NCI-H187 treated with DMSO at 0.1 percent for 48 hours (cell line): ENCODE measurements at regions not wholly inside any gene's neighbourhood (a gene's known extent, or its start where the extent isn't known, plus 50 kb on each side); places are given as distances from the start of the nearest gene placed in this dataset.
"Not testable (repeated sequence)": the region's sequence is repeated elsewhere in the genome, so short reads cannot be mapped to it uniquely, and the experiment has no call there.

ENCODE experiments used
- DNase-seq: peaks from one replicate; lab custom pipeline; 2025; lab: John Stamatoyannopoulos, UW

GRCh38 chr14:101247842-101248725, 313.2 kb upstream of the DIO3 start:
- DNase-seq: no peak

GRCh38 chr14:101248840-101249675, 312.2 kb upstream of the DIO3 start:
- no peak for DNase-seq

- DNase-seq: no peak
These were observed 311.6 kb upstream of the DIO3 start for GRCh38 chr14:101249676-101250036.

GRCh38 chr14:101250336-101250947, 310.9 kb upstream of the DIO3 start:
- DNase-seq: no peak

- DNase-seq: no peak
These were observed 310.1 kb upstream of the DIO3 start for GRCh38 chr14:101250948-101251811.

- DNase-seq: no peak
These were observed 309.4 kb upstream of the DIO3 start for GRCh38 chr14:101251812-101252442.

- no peak for DNase-seq
These were observed 308.7 kb upstream of the DIO3 start for GRCh38 chr14:101252443-101253214.

GRCh38 chr14:101253948-101254347, 307.3 kb upstream of the DIO3 start:
- no peak for DNase-seq

- DNase-seq: no peak
These were observed 306.2 kb upstream of the DIO3 start for GRCh38 chr14:101254805-101255764.

- DNase-seq: no peak
These were observed 305.6 kb upstream of the DIO3 start for GRCh38 chr14:101255765-101256125.

- no peak for DNase-seq
These were observed 305.0 kb upstream of the DIO3 start for GRCh38 chr14:101256266-101256665.

GRCh38 chr14:101257551-101257950, 303.7 kb upstream of the DIO3 start:
- no peak for DNase-seq

GRCh38 chr14:101259748-101260147, 301.5 kb upstream of the DIO3 start:
- no peak for DNase-seq

GRCh38 chr14:101266441-101266840, 294.9 kb upstream of the DIO3 start:
- DNase-seq: not testable (repeated sequence)

GRCh38 chr14:101273091-101273490, 288.2 kb upstream of the DIO3 start:
- no peak for DNase-seq

- DNase-seq: no peak
These were observed 284.8 kb upstream of the DIO3 start for GRCh38 chr14:101276309-101277091.

- DNase-seq: no peak
These were observed 278.9 kb upstream of the DIO3 start for GRCh38 chr14:101282418-101282817.

GRCh38 chr14:101284711-101285110, 276.6 kb upstream of the DIO3 start:
- no peak for DNase-seq
